SU-DHL-6 (cell line): ENCODE measurements at regions not wholly inside any gene's neighbourhood (a gene's known extent, or its start where the extent isn't known, plus 50 kb on each side); places are given as distances from the start of the nearest gene placed in this dataset.

Experiments used
- H2AFZ ChIP-seq: fragments of 200-600 bp; sonication (generic); 2 replicates; pipeline ENCODE4 v1.6.1; 2014; ENCODE audit warnings: low read depth, mild to moderate bottlenecking, moderate library complexity, mixed read lengths, antibody characterized with exemption, low read length; ENCODE audit not compliant: severe bottlenecking
- H3F3A ChIP-seq: fragments of 200-600 bp; shearing (Covaris generic); 2 replicates; pipeline ENCODE4 v1.6.0; 2016; ENCODE audit warnings: antibody characterized with exemption, mild to moderate bottlenecking; ENCODE audit not compliant: insufficient read depth
- H3K27ac ChIP-seq: fragments of 200-600 bp; sonication (generic); 2 replicates; pipeline ENCODE4 v1.5.1; 2016; ENCODE audit warnings: low read depth, mild to moderate bottlenecking, low read length, moderate library complexity, mixed read lengths
- H3K27me3 ChIP-seq: fragments of 200-600 bp; sonication (generic), shearing (Covaris generic); 2 replicates; pipeline ENCODE4 v1.6.0; 2014; ENCODE audit warnings: mild to moderate bottlenecking, low read length
- H3K36me3 ChIP-seq: fragments of 200-600 bp; sonication (generic); 2 replicates; pipeline ENCODE4 v1.6.1; 2014; ENCODE audit warnings: mild to moderate bottlenecking, low read length, mixed read lengths
- H3K4me2 ChIP-seq: fragments of 300-600, 200-600 bp; shearing (Covaris generic), sonication (generic); 2 replicates; pipeline ENCODE4 v1.6.0; 2014; ENCODE audit warnings: low read length, low read depth, mild to moderate bottlenecking; ENCODE audit not compliant: poor library complexity, severe bottlenecking
- H3K4me3 ChIP-seq: fragments of 200-600 bp; sonication (generic); 2 replicates; pipeline ENCODE4 v1.5.1; 2014; ENCODE audit warnings: antibody characterized with exemption, low read length, mild to moderate bottlenecking, mixed read lengths; ENCODE audit not compliant: insufficient read depth, poor library complexity, severe bottlenecking
- H3K79me2 ChIP-seq: fragments of 200-600 bp; sonication (generic); 2 replicates; pipeline ENCODE4 v1.6.1; 2014; ENCODE audit warnings: mild to moderate bottlenecking, low read length, moderate library complexity; ENCODE audit not compliant: insufficient read depth
- H3K9ac ChIP-seq: fragments of 200-600 bp; sonication (generic); 2 replicates; pipeline ENCODE4 v1.7.0; 2014; ENCODE audit warnings: mild to moderate bottlenecking, low read length
- H3K9me2 ChIP-seq: fragments of 200-600 bp; sonication (generic); replicated peaks from 2 replicates; pipeline ENCODE4 v1.6.1; 2014; ENCODE audit warnings: low read length; ENCODE audit not compliant: insufficient read depth
- H3K9me3 ChIP-seq: fragments of 200-600 bp; sonication (generic); 2 replicates; pipeline ENCODE4 v1.6.1; 2014; ENCODE audit warnings: low read length, mixed read lengths; ENCODE audit not compliant: insufficient read depth
- H4K20me1 ChIP-seq: fragments of 200-600 bp; sonication (generic); 2 replicates; pipeline ENCODE4 v1.6.1; 2014; ENCODE audit warnings: low read depth, mild to moderate bottlenecking, antibody characterized with exemption, low read length, moderate library complexity, mixed read lengths
- CTCF ChIP-seq: fragments of 200-600 bp; sonication (generic); IDR thresholded peaks from one replicate; pipeline ENCODE4 v1.5.1; 2017; ENCODE audit warnings: antibody characterized with exemption, mild to moderate bottlenecking, low read length, moderate library complexity; ENCODE audit not compliant: insufficient read depth, poor library complexity, severe bottlenecking
- EZH2phosphoT487 ChIP-seq: fragments of 200-600 bp; sonication (generic), shearing (Covaris generic); conservative IDR thresholded peaks from 2 replicates; pipeline ENCODE4 v1.6.1; 2018; ENCODE audit warnings: mild to moderate bottlenecking, antibody characterized with exemption, low read length, moderate library complexity, mixed read lengths

GRCh38 chr4:11622961-11623725 lies 194.4 kb upstream of the HS3ST1 start:
- Histone ChIP-seq H3K27me3 (no peaks in the 10 kb centered on the region), H3K36me3 (no peaks in the 10 kb centered on the region), H4K20me1 (no peaks in the 10 kb centered on the region), H2AFZ (no peak overlapping the region), H3K9ac (no peak overlapping the region), H3K9me2 (no peaks in the 10 kb centered on the region), H3K27ac (no peak overlapping the region), H3K4me2 (no peak overlapping the region), H3F3A (no peaks in the 10 kb centered on the region), H3K9me3 (no peaks in the 10 kb centered on the region), H3K79me2 (no peaks in the 10 kb centered on the region), H3K4me3 (no peak overlapping the region)
- TF ChIP-seq CTCF: no peak
- no peak for TF ChIP-seq EZH2phosphoT487

- Histone ChIP-seq H3K4me2 (no peak overlapping the region), H3K36me3 (no peaks in the 10 kb centered on the region), H3F3A (no peaks in the 10 kb centered on the region), H3K9me2 (no peaks in the 10 kb centered on the region), H3K4me3 (no peak overlapping the region), H3K9me3 (no peaks in the 10 kb centered on the region), H4K20me1 (no peaks in the 10 kb centered on the region), H3K9ac (no peak overlapping the region), H2AFZ (no peak overlapping the region), H3K27ac (no peak overlapping the region), H3K27me3 (no peaks in the 10 kb centered on the region), H3K79me2 (no peaks in the 10 kb centered on the region)
- TF ChIP-seq CTCF (no peak), EZH2phosphoT487 (no peak)
Measured at GRCh38 chr4:11620861-11621260, 192.2 kb upstream of the HS3ST1 start.

GRCh38 chr4:11618666-11619282 lies 190.1 kb upstream of the HS3ST1 start:
- Histone ChIP-seq H3K79me2 (no peaks in the 10 kb centered on the region), H3K27me3 (no peaks in the 10 kb centered on the region), H3K9me2 (no peaks in the 10 kb centered on the region), H3K4me3 (no peak overlapping the region), H3F3A (no peaks in the 10 kb centered on the region), H3K27ac (no peak overlapping the region), H2AFZ (no peak overlapping the region), H3K4me2 (no peak overlapping the region), H3K9me3 (no peaks in the 10 kb centered on the region), H3K9ac (no peak overlapping the region), H3K36me3 (no peaks in the 10 kb centered on the region), H4K20me1 (no peaks in the 10 kb centered on the region)
- TF ChIP-seq EZH2phosphoT487: no peak
- no peak for TF ChIP-seq CTCF
